IPS-15b (cell line): ENCODE measurements at regions not wholly inside any gene's neighbourhood (a gene's known extent, or its start where the extent isn't known, plus 50 kb on each side); places are given as distances from the start of the nearest gene placed in this dataset.
"Not testable (repeated sequence)": the region's sequence is repeated elsewhere in the genome, so short reads cannot be mapped to it uniquely, and the experiment has no call there.

Experiments
- H3K27me3 ChIP-seq: one replicate; pipeline ENCODE4 v1.6.1; 2013; ENCODE audit warnings: low read length; ENCODE audit not compliant: control insufficient read depth, insufficient read depth
- H3K36me3 ChIP-seq: one replicate; pipeline ENCODE4 v1.6.1; 2013; ENCODE audit warnings: low read length; ENCODE audit not compliant: control insufficient read depth, insufficient read depth
- H3K4me1 ChIP-seq: one replicate; pipeline ENCODE4 v1.6.1; 2013; ENCODE audit warnings: mild to moderate bottlenecking, low read length; ENCODE audit not compliant: control insufficient read depth, insufficient read depth
- H3K4me3 ChIP-seq: one replicate; pipeline ENCODE4 v1.5.1; 2013; ENCODE audit warnings: low read depth, low read length
- H3K9ac ChIP-seq: one replicate; pipeline ENCODE4 v1.6.1; 2013; ENCODE audit warnings: low read depth, mild to moderate bottlenecking, low read length
- H3K9me3 ChIP-seq: one replicate; pipeline ENCODE4 v1.6.1; 2013; ENCODE audit warnings: mild to moderate bottlenecking, low read length; ENCODE audit not compliant: control insufficient read depth, insufficient read depth

DNA sequence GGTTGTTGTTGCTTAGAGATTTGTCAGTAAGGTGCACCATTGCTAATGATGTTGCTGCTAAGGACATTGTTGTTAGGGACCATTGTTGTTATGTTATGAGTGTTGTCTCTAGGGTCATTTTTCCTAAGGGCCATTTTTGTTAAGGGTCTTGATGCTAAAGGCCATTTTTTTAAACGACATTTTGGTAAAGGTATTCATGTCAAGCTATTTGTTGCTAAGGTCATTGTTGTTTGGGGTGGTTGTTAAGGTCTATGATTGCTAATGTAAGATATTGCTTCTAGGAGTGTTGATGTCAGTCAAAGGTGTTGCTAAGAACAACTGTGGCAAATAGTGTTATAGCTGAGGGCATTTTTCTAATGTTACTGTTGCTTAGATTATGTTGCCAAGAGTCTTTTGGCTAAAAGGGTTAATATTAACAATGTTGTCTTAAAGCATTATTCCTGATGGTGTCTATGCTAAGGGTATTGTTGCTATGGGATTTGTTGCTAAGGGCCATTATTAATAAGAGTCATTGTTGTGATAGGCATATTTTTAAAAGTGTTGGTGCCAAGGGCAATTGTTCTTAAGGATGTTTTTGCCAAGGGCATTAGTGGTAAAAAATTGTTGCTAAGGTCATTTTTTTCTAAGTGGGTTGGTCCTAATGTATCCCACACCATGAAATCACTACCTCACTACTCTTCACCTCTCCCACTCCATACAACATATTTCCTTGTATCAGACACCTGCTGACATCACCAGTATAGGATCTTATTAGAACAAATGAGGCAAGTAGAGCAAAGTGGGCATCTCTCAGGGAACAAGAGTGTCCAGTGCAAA, 56.2 kb downstream of the SPATA31A6 start:
- H3K27me3 ChIP-seq, H3K36me3 ChIP-seq, H3K9ac ChIP-seq, H3K4me1 ChIP-seq, H3K4me3 ChIP-seq, H3K9me3 ChIP-seq: not testable (repeated sequence)

GRCh38 chr9:42240261-42240579, 56.8 kb downstream of the SPATA31A6 start:
- not testable (repeated sequence) for H3K36me3 ChIP-seq, H3K9ac ChIP-seq, H3K9me3 ChIP-seq, H3K27me3 ChIP-seq, H3K4me3 ChIP-seq, H3K4me1 ChIP-seq

GRCh38 chr9:42243211-42243610, 59.8 kb downstream of the SPATA31A6 start:
- H3K9me3 ChIP-seq, H3K4me3 ChIP-seq, H3K27me3 ChIP-seq, H3K36me3 ChIP-seq, H3K9ac ChIP-seq, H3K4me1 ChIP-seq: not testable (repeated sequence)

DNA sequence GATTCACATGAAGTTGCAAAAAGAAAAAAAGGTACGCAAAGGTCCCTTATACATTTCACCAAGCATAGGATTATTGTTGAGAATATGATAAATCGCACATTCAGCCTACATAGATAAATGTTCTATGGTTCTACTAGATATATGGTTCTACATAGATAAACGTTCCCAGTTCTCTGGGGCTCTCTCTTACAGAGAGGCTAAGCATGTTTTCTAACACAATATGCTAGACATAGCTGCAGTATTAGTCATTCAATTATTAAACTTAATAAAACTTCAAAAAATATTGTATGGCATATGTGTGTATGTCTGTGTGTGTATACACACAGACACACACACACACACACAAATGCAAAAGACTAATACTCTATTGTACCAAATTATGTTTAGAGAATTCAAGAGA, 60.4 kb downstream of the SPATA31A6 start:
- not testable (repeated sequence) for H3K4me3 ChIP-seq, H3K9ac ChIP-seq, H3K36me3 ChIP-seq, H3K4me1 ChIP-seq, H3K27me3 ChIP-seq, H3K9me3 ChIP-seq

DNA sequence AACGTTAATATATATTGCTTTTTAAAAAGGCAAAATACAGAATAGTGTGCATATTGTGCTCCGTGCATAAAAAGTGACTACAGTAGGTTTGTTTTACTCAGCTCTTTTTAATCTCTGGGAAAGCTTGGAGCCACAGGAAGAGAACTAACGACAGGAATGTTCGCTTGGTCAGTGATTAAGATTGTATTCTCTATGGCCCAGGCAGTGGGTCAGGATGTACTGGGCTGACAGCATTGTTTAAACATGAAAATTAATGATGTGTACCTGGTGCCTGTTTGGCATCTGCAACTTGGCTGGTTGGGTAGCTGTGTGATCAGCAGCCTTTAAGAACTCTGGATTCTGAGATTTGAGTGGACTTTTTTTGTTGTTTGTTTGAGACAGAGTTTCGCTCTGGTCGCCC, 85.3 kb downstream of the SPATA31A6 start:
- H3K4me1 ChIP-seq, H3K9ac ChIP-seq, H3K4me3 ChIP-seq, H3K27me3 ChIP-seq, H3K9me3 ChIP-seq, H3K36me3 ChIP-seq: not testable (repeated sequence)

GRCh38 chr9:42269171-42269570, 85.7 kb downstream of the SPATA31A6 start:
- not testable (repeated sequence) for H3K4me1 ChIP-seq, H3K9me3 ChIP-seq, H3K4me3 ChIP-seq, H3K27me3 ChIP-seq, H3K9ac ChIP-seq, H3K36me3 ChIP-seq

- H3K36me3 ChIP-seq, H3K4me3 ChIP-seq, H3K9me3 ChIP-seq, H3K9ac ChIP-seq, H3K4me1 ChIP-seq, H3K27me3 ChIP-seq: not testable (repeated sequence)
These were observed 89.7 kb downstream of the SPATA31A6 start for GRCh38 chr9:42273191-42273590.

GRCh38 chr9:42275141-42275540, 91.7 kb downstream of the SPATA31A6 start:
- Histone ChIP-seq H3K36me3 (no peaks in the 10 kb centered on the region), H3K4me3 (no peak overlapping the region), H3K4me1 (no peaks in the 10 kb centered on the region), H3K27me3 (no peaks in the 10 kb centered on the region), H3K9ac (no peak overlapping the region), H3K9me3 (no peaks in the 10 kb centered on the region)

- not testable (repeated sequence) for H3K4me1 ChIP-seq, H3K4me3 ChIP-seq, H3K9ac ChIP-seq
These were observed 99.2 kb downstream of the SPATA31A6 start for GRCh38 chr9:42282531-42283178.

DNA sequence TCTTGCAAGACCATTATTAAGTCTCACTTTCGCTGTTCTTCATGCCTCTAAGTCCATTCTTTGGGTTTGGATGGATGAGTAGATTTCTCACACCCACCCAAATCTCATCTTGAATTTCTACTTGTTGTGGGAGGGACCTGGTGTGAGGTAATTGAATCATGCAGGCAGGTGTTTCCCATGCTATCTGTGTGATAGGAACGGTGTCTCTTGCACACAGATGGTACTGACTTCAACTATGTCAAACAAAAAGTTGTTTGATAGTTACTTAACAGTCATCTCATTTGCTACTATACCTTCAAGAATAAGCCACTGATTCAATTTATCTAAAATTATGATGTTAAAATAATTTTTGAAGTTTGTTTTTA, 99.7 kb downstream of the SPATA31A6 start:
- not testable (repeated sequence) for H3K9me3 ChIP-seq, H3K4me1 ChIP-seq, H3K4me3 ChIP-seq, H3K27me3 ChIP-seq, H3K9ac ChIP-seq, H3K36me3 ChIP-seq

More at GRCh38 chr9:42282531-42283178, 99.2 kb downstream of the SPATA31A6 start:
- H3K27me3 ChIP-seq, H3K36me3 ChIP-seq, H3K9me3 ChIP-seq: not testable (repeated sequence)

GRCh38 chr9:42286145-42286845, 102.8 kb downstream of the SPATA31A6 start:
- not testable (repeated sequence) for H3K4me1 ChIP-seq, H3K4me3 ChIP-seq, H3K27me3 ChIP-seq, H3K36me3 ChIP-seq, H3K9me3 ChIP-seq, H3K9ac ChIP-seq
